NCI-H446 (cell line): ENCODE measurements at regions not wholly inside any gene's neighbourhood (a gene's known extent, or its start where the extent isn't known, plus 50 kb on each side); places are given as distances from the start of the nearest gene placed in this dataset.

ENCODE experiments used
- DNase-seq, 2 experiments: peaks; one replicate each; lab custom pipeline; 2025; lab: John Stamatoyannopoulos, UW

DNA sequence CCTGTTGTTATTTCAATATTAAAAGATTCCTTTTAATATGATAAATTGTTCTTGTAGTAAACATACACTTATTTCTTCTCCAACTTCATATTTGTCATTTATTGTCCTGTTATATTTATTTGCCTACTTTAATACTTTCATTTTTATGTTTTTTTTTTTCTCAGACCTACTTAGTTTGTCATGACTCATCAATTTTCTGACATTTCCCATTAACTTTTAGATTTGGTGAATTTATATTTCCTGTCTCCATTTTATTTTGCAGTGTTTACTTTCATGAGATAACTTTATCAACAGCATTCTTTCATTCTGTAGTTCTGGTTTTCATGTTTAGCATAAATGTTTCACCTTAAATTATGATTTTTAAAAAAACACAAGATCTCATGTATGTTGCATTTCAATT lies 788.7 kb downstream of the EFNA5 start:
- no peak for DNase-seq

- DNase-seq: no peak
Measured at GRCh38 chr5:106880656-106881055, 790.1 kb downstream of the EFNA5 start.

DNA sequence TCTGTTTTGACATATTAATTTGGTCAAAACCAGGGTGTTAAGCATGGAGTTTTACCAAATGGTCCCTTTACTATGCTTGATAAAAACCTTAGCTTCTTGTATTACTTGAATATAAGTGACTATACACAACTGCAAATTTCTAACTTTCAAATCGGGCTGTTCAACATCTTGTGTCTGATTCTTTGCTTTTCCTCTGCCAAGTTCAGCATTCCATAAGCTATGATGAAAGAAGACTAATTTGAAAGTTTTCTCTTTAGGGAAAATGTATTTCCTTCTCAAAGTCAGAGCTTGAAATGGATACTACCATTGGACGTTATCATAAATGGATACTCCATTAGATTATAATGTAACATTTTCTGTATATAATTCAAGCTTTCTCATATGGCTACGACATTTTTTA lies 792.9 kb downstream of the EFNA5 start:
- DNase-seq: no peak

- no peak for DNase-seq
Measured at GRCh38 chr5:106876665-106877194, 794.0 kb downstream of the EFNA5 start.

GRCh38 chr5:106876298-106876622 lies 794.5 kb downstream of the EFNA5 start:
- DNase-seq: no peak

GRCh38 chr5:106875591-106876297 lies 795.0 kb downstream of the EFNA5 start:
- DNase-seq: no peak

DNA sequence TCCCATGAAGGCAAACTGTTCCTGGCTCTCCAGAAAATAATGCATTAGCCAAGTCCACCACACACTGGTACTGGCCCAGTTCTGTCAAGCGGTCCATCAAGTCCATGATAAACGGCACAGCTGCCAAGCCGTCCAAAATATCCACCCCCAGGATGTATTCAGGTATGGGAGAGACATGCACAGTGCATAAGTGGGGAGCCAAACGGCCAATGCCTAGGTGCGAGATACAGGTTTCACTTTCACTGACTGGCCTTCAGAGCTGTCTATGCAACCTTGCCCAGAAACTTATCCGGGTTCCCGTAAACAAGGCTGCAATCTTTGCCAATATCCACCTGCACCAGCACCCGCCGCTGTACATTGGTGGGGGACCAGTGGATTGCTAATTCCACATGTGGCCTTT lies 795.8 kb downstream of the EFNA5 start:
- no peak for DNase-seq

DNA sequence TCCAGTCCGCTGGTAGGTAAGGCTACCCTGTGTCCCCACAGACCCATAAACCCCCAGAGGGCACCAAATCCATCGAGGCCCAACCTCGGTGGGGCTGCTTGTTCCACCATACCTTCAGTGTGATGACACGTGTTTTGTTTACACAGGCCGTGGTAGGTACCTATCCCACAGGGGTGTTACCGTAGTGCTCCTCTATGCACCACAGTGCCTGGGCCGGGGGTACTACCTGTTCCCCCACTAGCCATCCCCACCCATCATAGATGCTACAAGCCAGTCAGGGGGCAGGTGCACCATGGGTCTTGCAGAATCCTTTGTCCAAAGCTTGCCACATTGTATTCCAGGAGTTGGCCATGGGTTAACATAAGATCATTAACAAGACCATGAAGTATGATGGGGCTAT lies 796.2 kb downstream of the EFNA5 start:
- no peak for DNase-seq

GRCh38 chr5:106873568-106873967 lies 797.2 kb downstream of the EFNA5 start:
- DNase-seq: no peak

DNA sequence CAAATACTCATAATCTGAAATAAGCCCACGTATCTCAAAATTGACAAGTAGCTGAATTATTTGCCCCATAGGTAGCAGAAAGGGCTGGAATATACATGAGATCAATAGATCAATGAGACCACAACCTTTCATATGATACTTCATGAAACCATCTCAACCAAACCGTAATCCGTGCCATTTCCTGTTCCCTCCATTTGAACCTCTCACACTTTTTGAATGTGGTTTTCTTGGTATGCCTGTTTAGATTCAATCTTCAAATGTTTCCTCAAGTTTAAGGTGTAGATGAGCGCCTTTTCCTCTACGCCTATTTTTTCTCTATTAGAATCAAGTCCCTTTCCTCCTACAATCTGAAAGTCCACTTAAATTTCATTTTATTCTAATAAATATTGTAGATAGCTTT lies 805.5 kb downstream of the EFNA5 start:
- no peak for DNase-seq

- DNase-seq: no peak
Measured at GRCh38 chr5:106862450-106863193, 808.1 kb downstream of the EFNA5 start.

DNA sequence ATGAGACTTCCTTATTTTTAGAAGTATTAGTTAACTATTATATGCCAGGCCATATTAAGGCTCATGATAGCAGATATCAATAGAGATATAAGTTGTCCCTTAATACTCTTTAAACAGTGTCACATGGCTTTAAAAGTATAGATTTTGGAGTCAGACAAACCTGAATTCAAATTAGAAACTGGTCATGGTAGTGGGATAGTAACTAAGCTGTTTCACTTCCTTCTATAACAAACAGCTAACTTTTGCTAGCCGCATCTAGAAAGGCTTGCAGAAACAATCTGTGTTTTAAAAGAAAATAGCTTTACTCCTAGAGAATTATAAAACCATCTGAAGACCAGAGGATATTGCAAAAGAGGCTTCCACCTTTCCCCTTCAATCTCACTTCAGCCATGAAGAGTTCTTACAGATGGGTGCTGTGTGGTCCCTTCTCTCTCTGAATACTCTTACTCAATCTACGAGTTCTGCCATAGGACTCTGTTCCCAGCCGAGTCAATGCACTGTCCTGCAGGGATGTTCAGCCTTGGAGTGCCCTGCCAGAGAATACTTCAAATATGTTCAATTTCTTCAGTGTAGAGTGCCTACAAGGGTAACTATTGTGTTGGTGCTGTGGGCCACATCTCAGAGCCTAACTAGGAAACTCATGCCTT lies 810.2 kb downstream of the EFNA5 start:
- no peak for DNase-seq

GRCh38 chr5:106858616-106859015 lies 812.1 kb downstream of the EFNA5 start:
- no peak for DNase-seq

DNA sequence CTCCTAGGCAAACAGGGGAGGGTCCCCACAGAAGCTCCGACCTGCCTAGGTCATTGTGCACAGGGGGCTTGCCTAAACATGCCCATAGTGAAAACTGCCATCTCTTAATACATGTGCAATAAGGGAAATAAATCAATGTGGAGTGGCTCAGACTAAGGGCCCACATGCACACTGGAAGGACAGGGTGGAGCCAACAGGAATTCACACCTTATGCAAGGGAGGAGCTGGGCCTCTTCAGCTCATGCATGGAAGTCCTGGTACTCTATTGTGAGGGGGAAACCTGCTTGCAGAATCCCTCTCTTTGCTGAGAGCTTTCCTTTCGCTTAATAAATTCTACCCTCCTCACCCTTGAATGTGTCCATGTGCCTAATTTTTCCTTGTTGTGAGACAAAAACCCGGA lies 815.8 kb downstream of the EFNA5 start:
- DNase-seq: no peak

- no peak for DNase-seq
Measured at GRCh38 chr5:106854105-106854687, 816.5 kb downstream of the EFNA5 start.

GRCh38 chr5:106853266-106853665 lies 817.5 kb downstream of the EFNA5 start:
- no peak for DNase-seq

DNA sequence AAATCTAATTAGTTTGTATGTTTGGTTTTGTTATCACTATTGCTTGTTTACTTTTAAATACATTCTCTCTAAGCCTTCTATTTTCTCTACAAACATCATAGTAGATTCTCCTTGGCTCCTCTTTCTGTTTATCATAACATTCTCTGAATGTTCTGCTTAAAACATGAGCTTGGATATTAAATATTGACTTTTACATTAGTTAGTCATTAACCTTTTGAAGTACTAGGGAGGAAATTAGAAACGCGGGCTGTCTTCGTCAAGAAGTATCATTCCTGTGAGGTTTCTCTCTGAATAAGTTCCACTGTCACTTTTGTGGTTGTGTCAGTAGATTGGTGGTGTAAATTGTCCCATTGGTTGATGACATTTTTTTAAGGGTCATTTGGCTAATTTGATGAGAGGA lies 821.5 kb downstream of the EFNA5 start:
- no peak for DNase-seq

GRCh38 chr5:106843812-106844416 lies 826.8 kb downstream of the EFNA5 start:
- DNase-seq: peak in 1 of 2 experiments; percentile 25

DNA sequence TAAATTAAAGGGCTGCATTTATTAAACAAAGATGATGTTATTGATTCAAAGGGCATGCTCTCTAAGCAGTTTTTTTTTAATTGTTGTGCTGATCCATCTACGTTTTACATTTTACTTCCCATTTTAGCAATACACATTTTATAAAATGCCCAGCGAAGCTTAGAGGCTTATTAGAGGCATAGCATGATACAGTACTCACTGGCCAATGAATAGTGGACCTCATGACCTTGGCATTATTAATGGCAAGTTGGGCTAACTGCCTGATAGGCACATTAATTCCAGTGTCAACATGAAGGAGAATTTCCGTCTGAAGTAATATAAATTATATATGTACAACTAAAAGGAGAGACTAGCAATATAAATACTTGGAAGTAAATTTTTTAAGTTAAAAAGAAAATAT lies 837.2 kb downstream of the EFNA5 start:
- DNase-seq: no peak

DNA sequence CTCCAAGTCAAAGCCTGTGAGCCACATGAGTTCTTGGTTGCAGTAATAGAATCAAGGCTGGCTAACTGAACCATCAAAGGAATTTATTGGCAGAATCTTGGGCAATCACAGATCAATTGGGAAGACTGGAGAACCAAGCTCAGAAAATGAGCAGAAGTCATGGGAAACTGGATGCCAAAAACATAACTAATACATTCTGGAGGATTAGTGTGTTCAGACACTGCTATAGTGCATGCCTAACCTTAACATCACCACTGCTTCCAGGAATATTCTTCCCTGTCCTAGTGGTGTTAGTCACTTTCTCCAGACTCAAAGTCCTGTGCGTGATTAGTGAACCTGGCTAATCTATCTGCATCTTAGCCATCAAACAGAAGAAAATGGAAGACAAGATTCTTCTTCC lies 843.7 kb downstream of the EFNA5 start:
- DNase-seq: no peak

DNA sequence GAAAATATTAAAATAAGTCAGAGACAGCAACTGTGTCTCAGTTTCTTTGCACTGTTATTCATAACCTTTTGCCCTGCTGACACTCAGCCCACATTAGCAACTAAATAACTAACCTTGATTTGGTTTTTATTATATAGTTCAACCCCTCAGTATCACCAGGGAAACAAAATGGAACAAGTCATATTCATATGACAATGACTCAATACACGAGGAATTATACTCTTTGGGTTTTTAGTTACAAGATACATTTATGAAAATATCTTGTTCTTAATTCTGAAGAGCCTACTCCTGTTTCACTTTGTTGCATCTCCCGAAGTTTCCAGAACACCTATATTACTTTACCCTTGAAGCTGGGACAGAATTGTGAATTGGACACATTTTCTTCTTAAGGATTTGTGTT lies 845.4 kb downstream of the EFNA5 start:
- no peak for DNase-seq

DNA sequence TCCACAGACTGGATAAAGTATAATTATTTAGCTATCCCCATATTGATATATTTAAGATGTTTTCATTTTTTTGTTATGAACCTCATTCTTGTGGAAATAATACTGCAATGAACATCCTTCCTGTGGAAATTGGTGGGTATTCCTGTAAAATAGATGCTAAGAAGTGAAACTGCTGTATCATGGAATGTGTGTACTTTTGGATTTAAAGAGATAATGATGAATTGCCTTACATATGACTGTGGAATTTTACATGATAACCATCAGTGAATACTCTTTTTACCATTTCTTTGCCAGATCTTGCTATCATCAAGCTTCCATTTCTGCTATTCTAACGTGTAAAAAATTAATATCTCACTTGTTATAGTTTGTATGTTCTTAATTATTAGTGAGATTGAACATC lies 847.9 kb downstream of the EFNA5 start:
- DNase-seq: no peak
